ENCODE measurements at regions not wholly inside any gene's neighbourhood (a gene's known extent, or its start where the extent isn't known, plus 50 kb on each side); places are given as distances from the start of the nearest gene placed in this dataset.

DNA sequence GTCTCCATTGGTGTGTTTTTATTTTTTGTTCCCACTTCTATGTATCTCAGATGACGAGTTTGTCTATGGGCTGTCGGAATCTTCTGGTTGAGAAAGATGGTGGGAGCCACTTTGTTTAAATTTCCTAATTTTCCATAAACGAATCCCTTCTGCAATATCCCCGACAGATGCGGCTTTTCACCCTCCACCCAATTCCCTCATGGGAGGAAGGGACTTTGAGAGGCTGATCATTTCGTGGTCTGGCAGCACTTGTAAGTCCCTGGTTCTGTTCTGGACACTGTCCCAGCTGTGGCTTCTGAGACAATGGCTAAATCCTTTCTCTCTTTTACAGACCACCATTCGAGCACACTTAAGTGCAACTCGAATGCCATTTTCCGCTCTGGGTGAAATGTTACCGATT is 72.2 kb upstream of the PUDP start:
- peaks cover 8% of the 10 kb centered on the region for H3K4me1 Mint-ChIP-seq
- Histone ChIP-seq H4K20me1 (ENCODE audit: control insufficient read depth, insufficient read depth, low read length, poor library complexity, severe bottlenecking) (no peaks in the 10 kb centered on the region), H3K9ac (ENCODE audit: low read length) (no peak overlapping the region), H3K4me2 (replicated peaks; ENCODE audit: low read depth, low read length, poor library complexity, severe bottlenecking) (no peak overlapping the region), H3K27ac (ENCODE audit: low read length in 2 of 2) (no peak overlapping the region), H3K27me3 (replicated peaks in 1 of 4; ENCODE audit: control extremely low read depth in 1 of 4, control insufficient read depth in 3 of 4, insufficient read depth in 4 of 4, low read length in 3 of 4) (no peaks in the 10 kb centered on the region), H3K9me3 (ENCODE audit: control extremely low read depth in 1 of 3, control insufficient read depth in 2 of 3, insufficient read depth in 1 of 3, low read length in 2 of 3) (no peaks in the 10 kb centered on the region), H3K79me2 (ENCODE audit: control insufficient read depth, insufficient read depth, low read length) (no peaks in the 10 kb centered on the region), H2AFZ (ENCODE audit: insufficient read depth, low read depth, low read length, poor library complexity, severe bottlenecking) (no peak overlapping the region), H3K36me3 (replicated peaks in 1 of 2; ENCODE audit: control extremely low read depth in 1 of 2, control insufficient read depth in 1 of 2, extremely low read depth in 1 of 2, insufficient read depth in 2 of 2, low read length in 1 of 2) (no peaks in the 10 kb centered on the region), H3K4me3 (ENCODE audit: control extremely low read depth in 1 of 5, extremely low read depth in 1 of 5, insufficient read depth in 1 of 5, low read depth in 2 of 5, low read length in 4 of 5) (no peak overlapping the region), H3K4me1 (ENCODE audit: control insufficient read depth in 2 of 2, insufficient read depth in 2 of 2, low read length in 2 of 2) (peaks cover 0 to 4% of the 10 kb centered on the region in 2 donors)
- no peak overlapping the region for H3K27ac Mint-ChIP-seq
- TF ChIP-seq CTCF (IDR thresholded peaks at IDR 0.05) (no peak), EZH2 (IDR thresholded peaks at IDR 0.05; ENCODE audit: borderline replicate concordance, insufficient read depth, low read depth, low read length, poor library complexity, severe bottlenecking) (no peak)
- intact Hi-C loops (cut with micrococcal nuclease): no loop called here
- 80% methylated on average over 1 of the region's 10 CpGs for WGBS (ENCODE audit: insufficient coverage)
- H3K4me3 Mint-ChIP-seq: no peak overlapping the region
- ATAC-seq (ENCODE audit: low read depth) (no peak), DNase-seq (no peak)
- POLR2A ChIA-PET: no interaction called here
- peaks cover 5% of the 10 kb centered on the region for H3K9me3 Mint-ChIP-seq (ENCODE audit: insufficient read depth)
- H3K27me3 Mint-ChIP-seq: no peaks in the 10 kb centered on the region
- CTCF ChIA-PET: no interaction called here

DNA sequence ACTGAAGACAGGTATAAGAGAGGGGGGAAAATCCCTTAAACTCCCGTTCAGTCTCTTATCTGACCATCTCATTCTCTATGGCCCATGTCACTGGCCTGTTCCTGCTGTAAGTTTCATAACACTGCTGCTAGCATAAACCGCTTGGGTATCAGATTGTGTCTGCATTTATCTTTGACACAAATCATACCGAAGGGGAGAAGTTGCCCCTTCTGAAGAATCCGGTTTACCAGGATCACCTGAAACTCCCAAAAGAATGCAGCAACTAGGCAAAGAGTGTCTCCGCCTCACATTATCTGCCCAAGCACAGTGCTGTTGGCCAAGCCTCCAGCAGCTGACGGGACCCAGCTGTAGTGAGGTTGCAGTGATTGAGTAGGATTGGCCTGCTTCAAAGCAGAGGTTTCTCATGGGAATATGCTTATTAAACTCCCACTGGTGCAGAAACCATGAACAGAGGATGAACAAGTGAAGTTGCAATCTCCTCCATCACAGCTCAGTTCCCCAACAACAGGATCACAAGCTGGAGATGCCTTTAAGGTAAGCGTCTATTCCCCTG is 71.3 kb upstream of the PUDP start:
- Histone ChIP-seq H3K9ac (ENCODE audit: low read length) (no peak overlapping the region), H3K79me2 (ENCODE audit: control insufficient read depth, insufficient read depth, low read length) (no peaks in the 10 kb centered on the region), H4K20me1 (ENCODE audit: control insufficient read depth, insufficient read depth, low read length, poor library complexity, severe bottlenecking) (no peaks in the 10 kb centered on the region), H2AFZ (ENCODE audit: insufficient read depth, low read depth, low read length, poor library complexity, severe bottlenecking) (no peak overlapping the region), H3K4me2 (replicated peaks; ENCODE audit: low read depth, low read length, poor library complexity, severe bottlenecking) (no peak overlapping the region), H3K9me3 (ENCODE audit: control extremely low read depth in 1 of 3, control insufficient read depth in 2 of 3, insufficient read depth in 1 of 3, low read length in 2 of 3) (no peaks in the 10 kb centered on the region), H3K4me3 (ENCODE audit: control extremely low read depth in 1 of 5, extremely low read depth in 1 of 5, insufficient read depth in 1 of 5, low read depth in 2 of 5, low read length in 4 of 5) (no peak overlapping the region), H3K27me3 (replicated peaks in 1 of 4; ENCODE audit: control extremely low read depth in 1 of 4, control insufficient read depth in 3 of 4, insufficient read depth in 4 of 4, low read length in 3 of 4) (no peaks in the 10 kb centered on the region), H3K36me3 (replicated peaks in 1 of 2; ENCODE audit: control extremely low read depth in 1 of 2, control insufficient read depth in 1 of 2, extremely low read depth in 1 of 2, insufficient read depth in 2 of 2, low read length in 1 of 2) (no peaks in the 10 kb centered on the region), H3K4me1 (ENCODE audit: control insufficient read depth in 2 of 2, insufficient read depth in 2 of 2, low read length in 2 of 2) (peaks cover 0 to 4% of the 10 kb centered on the region in 2 donors), H3K27ac (ENCODE audit: low read length in 2 of 2) (no peak overlapping the region)
- H3K27ac Mint-ChIP-seq: no peak overlapping the region
- intact Hi-C loops (cut with micrococcal nuclease): no loop called here
- peaks cover 8% of the 10 kb centered on the region for H3K4me1 Mint-ChIP-seq
- 80% methylated on average over 2 of the region's 7 CpGs for WGBS (ENCODE audit: insufficient coverage)
- no peaks in the 10 kb centered on the region for H3K27me3 Mint-ChIP-seq
- ChIA-PET CTCF (interaction anchor here (0.7 kb wide), 1 partner anchor 80 kb away, joined by 3 read pairs; no protein-coding TSS in a partner anchor), POLR2A (no interaction called here)
- TF ChIP-seq EZH2 (IDR thresholded peaks at IDR 0.05; ENCODE audit: borderline replicate concordance, insufficient read depth, low read depth, low read length, poor library complexity, severe bottlenecking) (no peak), CTCF (IDR thresholded peaks at IDR 0.05) (no peak)
- H3K9me3 Mint-ChIP-seq (ENCODE audit: insufficient read depth): peaks cover 5% of the 10 kb centered on the region
- DNase-seq (no peak), ATAC-seq (ENCODE audit: low read depth) (no peak)
- H3K4me3 Mint-ChIP-seq: no peak overlapping the region

Measured in B cell (primary cell).